Loucy (cell line): ENCODE measurements at regions not wholly inside any gene's neighbourhood (a gene's known extent, or its start where the extent isn't known, plus 50 kb on each side); places are given as distances from the start of the nearest gene placed in this dataset.

Experiments used
- H2AFZ ChIP-seq: fragments of 200-600 bp; sonication (generic); 2 replicates; pipeline ENCODE4 v1.6.0; 2016; ENCODE audit warnings: antibody characterized with exemption, mild to moderate bottlenecking, low read length, moderate library complexity
- H3F3A ChIP-seq: fragments of 200-600 bp; 2 replicates; pipeline ENCODE4 v1.6.0; 2016; ENCODE audit warnings: antibody characterized with exemption, low read depth, mild to moderate bottlenecking
- H3K27me3 ChIP-seq: fragments of 200-600 bp; sonication (generic); 2 replicates; pipeline ENCODE4 v1.6.1; 2014; ENCODE audit warnings: low read length, mild to moderate bottlenecking; ENCODE audit not compliant: insufficient read depth, poor library complexity, severe bottlenecking
- H3K36me3 ChIP-seq: fragments of 200-600 bp; sonication (generic); 2 replicates; pipeline ENCODE4 v1.6.1; 2016; ENCODE audit warnings: low read length; ENCODE audit not compliant: insufficient read depth
- H3K4me1 ChIP-seq: fragments of 200-600 bp; sonication (generic); 2 replicates; pipeline ENCODE4 v1.5.1; 2014; ENCODE audit warnings: low read length, mild to moderate bottlenecking; ENCODE audit not compliant: insufficient read depth, poor library complexity, severe bottlenecking
- H3K4me2 ChIP-seq: fragments of 200-600 bp; sonication (generic); 2 replicates; pipeline ENCODE4 v1.6.0; 2014; ENCODE audit warnings: antibody characterized with exemption, low read length, low read depth, mild to moderate bottlenecking; ENCODE audit not compliant: poor library complexity, severe bottlenecking
- H3K4me3 ChIP-seq: fragments of 200-600 bp; sonication (generic); 2 replicates; pipeline ENCODE4 v1.5.1; 2014; ENCODE audit warnings: low read length, mild to moderate bottlenecking, mixed read lengths; ENCODE audit not compliant: poor library complexity, severe bottlenecking
- H3K79me2 ChIP-seq: fragments of 200-600 bp; sonication (generic); 2 replicates; pipeline ENCODE4 v1.6.1; 2014; ENCODE audit warnings: low read length; ENCODE audit not compliant: insufficient read depth
- H3K9ac ChIP-seq: fragments of 200-600 bp; sonication (generic); 2 replicates; pipeline ENCODE4 v1.6.0; 2014; ENCODE audit warnings: mild to moderate bottlenecking, low read depth, low read length, moderate library complexity; ENCODE audit not compliant: poor library complexity, severe bottlenecking
- H3K9me2 ChIP-seq: fragments of 200-600 bp; sonication (generic); replicated peaks from 2 replicates; pipeline ENCODE4 v1.6.1; 2016; ENCODE audit warnings: low read depth, low read length, mixed read lengths
- H3K9me3 ChIP-seq: fragments of 200-600 bp; sonication (generic); 2 replicates; pipeline ENCODE4 v1.6.1; 2014; ENCODE audit warnings: mild to moderate bottlenecking, antibody characterized with exemption, low read length, low read depth; ENCODE audit not compliant: insufficient read depth
- H4K20me1 ChIP-seq: fragments of 200-600 bp; sonication (generic); 2 replicates; pipeline ENCODE4 v1.6.0; 2014; ENCODE audit warnings: antibody characterized with exemption, low read length, mild to moderate bottlenecking; ENCODE audit not compliant: insufficient read depth, poor library complexity, severe bottlenecking
- CTCF ChIP-seq: fragments of 200-600 bp; sonication (generic); conservative IDR thresholded peaks from 2 replicates; pipeline ENCODE4 v1.5.1; 2014; ENCODE audit warnings: mild to moderate bottlenecking, antibody characterized with exemption, low read length
- EZH2phosphoT487 ChIP-seq: fragments of 200-600 bp; IDR thresholded peaks from 2 replicates; pipeline ENCODE4 v1.6.1; 2018; ENCODE audit warnings: antibody characterized with exemption, mild to moderate bottlenecking, moderate library complexity, borderline replicate concordance

- no peak overlapping the region for H3K9ac ChIP-seq
- H3K9me3 ChIP-seq: no peaks in the 10 kb centered on the region
- no peaks in the 10 kb centered on the region for H4K20me1 ChIP-seq
- H3K9me2 ChIP-seq: no peaks in the 10 kb centered on the region
- no peaks in the 10 kb centered on the region for H3K36me3 ChIP-seq
- TF ChIP-seq CTCF: no peak
- H3K79me2 ChIP-seq: no peaks in the 10 kb centered on the region
- no peak overlapping the region for H3K4me2 ChIP-seq
- H3F3A ChIP-seq: no peaks in the 10 kb centered on the region
- no peak overlapping the region for H2AFZ ChIP-seq
- no peaks in the 10 kb centered on the region for H3K27me3 ChIP-seq
- H3K4me3 ChIP-seq: no peak overlapping the region
- H3K4me1 ChIP-seq: no peaks in the 10 kb centered on the region
Measured at GRCh38 chr9:19577411-19577810, 168.6 kb downstream of the ACER2 start.

GRCh38 chr9:19568946-19569345 lies 160.1 kb downstream of the ACER2 start:
- Histone ChIP-seq H3F3A (no peaks in the 10 kb centered on the region), H3K4me3 (no peak overlapping the region), H3K4me1 (no peaks in the 10 kb centered on the region), H3K36me3 (no peaks in the 10 kb centered on the region), H4K20me1 (no peaks in the 10 kb centered on the region), H3K9ac (no peak overlapping the region), H2AFZ (no peak overlapping the region), H3K27me3 (no peaks in the 10 kb centered on the region), H3K9me2 (no peaks in the 10 kb centered on the region), H3K4me2 (no peak overlapping the region), H3K9me3 (no peaks in the 10 kb centered on the region), H3K79me2 (no peaks in the 10 kb centered on the region)
- TF ChIP-seq CTCF (no peak), EZH2phosphoT487 (no peak)

- Histone ChIP-seq H3K4me2 (no peak overlapping the region), H3K4me3 (no peak overlapping the region), H3K79me2 (no peaks in the 10 kb centered on the region), H2AFZ (no peak overlapping the region), H3K9me3 (no peaks in the 10 kb centered on the region), H3K36me3 (no peaks in the 10 kb centered on the region), H3F3A (no peaks in the 10 kb centered on the region), H3K27me3 (no peaks in the 10 kb centered on the region), H3K9me2 (no peaks in the 10 kb centered on the region), H3K4me1 (no peaks in the 10 kb centered on the region), H3K9ac (no peak overlapping the region), H4K20me1 (no peaks in the 10 kb centered on the region)
- no peak for TF ChIP-seq EZH2phosphoT487
- TF ChIP-seq CTCF: no peak
Measured at GRCh38 chr9:19564396-19565061, 155.7 kb downstream of the ACER2 start.
